ENCODE measurements at regions not wholly inside any gene's neighbourhood (a gene's known extent, or its start where the extent isn't known, plus 50 kb on each side); places are given as distances from the start of the nearest gene placed in this dataset.

GRCh38 chr10:87603196-87603595 lies 56.5 kb upstream of the PAPSS2 start:
- 17% methylated on average over 1 of the region's 1 CpG for WGBS (ENCODE audit: insufficient coverage, insufficient replicate concordance, low lambda C conversion rate, missing lambda C conversion rate)
- ChIA-PET SMC1A (ENCODE audit: uncharacterized antibody, unreplicated experiment) (interaction anchor here (0.6 kb wide), 1 partner anchor 317 kb away, joined by 4 read pairs; no protein-coding TSS in a partner anchor), RAD21 (ENCODE audit: unreplicated experiment) (no interaction called here), POLR2A (no interaction called here), CTCF (no interaction called here)
- H3K79me2 ChIP-seq (ENCODE audit: control insufficient read depth, insufficient read depth, low read length) = no peaks in the 10 kb centered on the region
- H4K20me1 ChIP-seq (ENCODE audit: control insufficient read depth, insufficient read depth) = no peaks in the 10 kb centered on the region
- H3K4me1 ChIP-seq (ENCODE audit: control insufficient read depth, insufficient read depth, low read length) = no peaks in the 10 kb centered on the region
- FAIRE-seq (no peak), DNase-seq (ENCODE audit: low read depth, low spot score) (no peak), ATAC-seq (no peak)
- intact Hi-C loops (cut with micrococcal nuclease; ENCODE audit: unreplicated experiment) = no loop called here
- H3K9ac ChIP-seq (ENCODE audit: control insufficient read depth, insufficient read depth, low read length) = no peak overlapping the region
- no peak overlapping the region for H3K4me2 ChIP-seq (ENCODE audit: control insufficient read depth, insufficient read depth)
- in situ Hi-C loops (cut with MboI) = no loop called here
- H3K36me3 ChIP-seq (ENCODE audit: control insufficient read depth in 2 of 2, insufficient read depth in 2 of 2, low read length in 1 of 2) = no peaks in the 10 kb centered on the region
- no peak overlapping the region for H3K27ac ChIP-seq (ENCODE audit: control insufficient read depth, insufficient read depth)
- no peaks in the 10 kb centered on the region; the same call in 2 of the 3 replicates for H3K9me3 ChIP-seq (replicated peaks; ENCODE audit: control insufficient read depth, insufficient read depth, low read length)
- no peaks in the 10 kb centered on the region for H3K27me3 ChIP-seq (replicated peaks in 1 of 2; ENCODE audit: control insufficient read depth in 2 of 2, insufficient read depth in 2 of 2, low read length in 1 of 2)
- BruUV-seq (replicated peaks) = no TSS peak
- no peak overlapping the region for H2AFZ ChIP-seq (ENCODE audit: control insufficient read depth, low read depth, low read length)
- no peak overlapping the region for H3K4me3 ChIP-seq
- TF ChIP-seq STAT1 (conservative IDR thresholded peaks at IDR 0.05) = no peak
- no peak for TF ChIP-seq PML (IDR thresholded peaks at IDR 0.05; ENCODE audit: low read length)
- TF ChIP-seq ZNF274 (IDR thresholded peaks at IDR 0.05; ENCODE audit: insufficient read depth, insufficient read length) = no peak
- no peak for TF ChIP-seq SP1 (IDR thresholded peaks at IDR 0.05; ENCODE audit: low read depth, low read length)
- no peak for TF ChIP-seq ZBTB40 (IDR thresholded peaks at IDR 0.05; ENCODE audit: borderline replicate concordance)
- no peak for TF ChIP-seq ZBTB11 (CRISPR knock-in tag; IDR thresholded peaks at IDR 0.05)
- TF ChIP-seq E2F8 (IDR thresholded peaks at IDR 0.05; ENCODE audit: low read depth, partially characterized antibody) = no peak
- no peak for TF ChIP-seq MLLT1 (IDR thresholded peaks at IDR 0.05)
- no peak for TF ChIP-seq BMI1 (IDR thresholded peaks at IDR 0.05; ENCODE audit: borderline replicate concordance)
- TF ChIP-seq SIX5 (IDR thresholded peaks at IDR 0.05; ENCODE audit: low read depth, low read length, severe bottlenecking) = no peak
- TF ChIP-seq BCL11A (IDR thresholded peaks at IDR 0.05; ENCODE audit: low read depth, low read length) = no peak
- no peak for TF ChIP-seq USF1 (IDR thresholded peaks at IDR 0.05; ENCODE audit: borderline replicate concordance, extremely low read length, insufficient read depth, low read depth, low read length)

Measured in GM12878 (cell line).